H9 (cell line): ENCODE measurements at regions not wholly inside any gene's neighbourhood (a gene's known extent, or its start where the extent isn't known, plus 50 kb on each side); places are given as distances from the start of the nearest gene placed in this dataset.

Experiments used
- DNase-seq: peaks from one replicate; pipeline ENCODE4 v3.0.0-alpha.2; 2017
- H2AFZ ChIP-seq: one replicate; pipeline ENCODE4 v1.6.1; 2013; ENCODE audit warnings: mild to moderate bottlenecking, low read length, control low read depth, moderate library complexity
- H2AK5ac ChIP-seq: 2 replicates; pipeline ENCODE4 v1.6.1; 2013; ENCODE audit warnings: low read length, control low read depth, mixed read lengths; ENCODE audit not compliant: insufficient read length
- H2BK120ac ChIP-seq: one replicate; pipeline ENCODE4 v1.6.1; 2013; ENCODE audit warnings: low read depth, mild to moderate bottlenecking, low read length, control low read depth, inconsistent platforms; ENCODE audit not compliant: poor library complexity, severe bottlenecking
- H2BK12ac ChIP-seq: 2 replicates; pipeline ENCODE4 v1.6.1; 2013; ENCODE audit warnings: low read length, control low read depth, mixed read lengths, low read depth; ENCODE audit not compliant: insufficient read length
- H2BK15ac ChIP-seq: 2 replicates; pipeline ENCODE4 v1.6.1; 2013; ENCODE audit warnings: low read depth, low read length, control low read depth
- H2BK20ac ChIP-seq: one replicate; pipeline ENCODE4 v1.6.1; 2013; ENCODE audit warnings: low read depth, mild to moderate bottlenecking, low read length, control low read depth, inconsistent platforms; ENCODE audit not compliant: poor library complexity, severe bottlenecking
- H2BK5ac ChIP-seq: 2 replicates; pipeline ENCODE4 v1.6.1; 2013; ENCODE audit warnings: low read length, control low read depth, mixed read lengths; ENCODE audit not compliant: insufficient read length
- H3K14ac ChIP-seq: 2 replicates; pipeline ENCODE4 v1.6.1; 2013; ENCODE audit warnings: low read length, control low read depth; ENCODE audit not compliant: insufficient read depth
- H3K18ac ChIP-seq: 2 replicates; pipeline ENCODE4 v1.6.1; 2013; ENCODE audit warnings: low read depth, mild to moderate bottlenecking, mixed read lengths, low read length, control low read depth; ENCODE audit not compliant: insufficient read length
- H3K23ac ChIP-seq: 2 replicates; pipeline ENCODE4 v1.6.1; 2013; ENCODE audit warnings: low read length, control low read depth, mixed read lengths, low read depth; ENCODE audit not compliant: insufficient read length
- H3K23me2 ChIP-seq: 2 replicates; pipeline ENCODE4 v1.6.1; 2013; ENCODE audit warnings: low read depth, mild to moderate bottlenecking, mixed read lengths, low read length, control low read depth; ENCODE audit not compliant: insufficient read length, poor library complexity, severe bottlenecking
- H3K27ac ChIP-seq: 2 replicates; pipeline ENCODE4 v1.5.1; 2013; ENCODE audit warnings: low read length, control low read depth, mixed read lengths, low read depth; ENCODE audit not compliant: insufficient read length
- H3K27me3 ChIP-seq: 2 replicates; pipeline ENCODE4 v1.6.1; 2013; ENCODE audit warnings: low read length, control low read depth, inconsistent platforms; ENCODE audit not compliant: insufficient read depth
- H3K4ac ChIP-seq: 2 replicates; pipeline ENCODE4 v1.6.1; 2013; ENCODE audit warnings: low read depth, mild to moderate bottlenecking, control low read depth, inconsistent platforms, low read length, moderate library complexity
- H3K4me1 ChIP-seq: 2 replicates; pipeline ENCODE4 v1.6.1; 2013; ENCODE audit warnings: low read length, control low read depth, inconsistent platforms; ENCODE audit not compliant: insufficient read depth
- H3K4me2 ChIP-seq: 2 replicates; pipeline ENCODE4 v1.6.1; 2013; ENCODE audit warnings: low read length, control low read depth, mixed read lengths; ENCODE audit not compliant: insufficient read length, insufficient read depth
- H3K56ac ChIP-seq: 2 replicates; pipeline ENCODE4 v1.6.1; 2013; ENCODE audit warnings: low read depth, mild to moderate bottlenecking, mixed read lengths, low read length, control low read depth; ENCODE audit not compliant: insufficient read length
- H3K79me1 ChIP-seq: 2 replicates; pipeline ENCODE4 v1.6.1; 2013; ENCODE audit warnings: low read depth, mild to moderate bottlenecking, moderate library complexity, low read length, control low read depth, inconsistent platforms; ENCODE audit not compliant: insufficient read depth, poor library complexity, severe bottlenecking
- H3K79me2 ChIP-seq: 2 replicates; pipeline ENCODE4 v1.6.1; 2013; ENCODE audit warnings: low read length, control low read depth, inconsistent platforms; ENCODE audit not compliant: insufficient read depth
- H3K9ac ChIP-seq: 2 replicates; pipeline ENCODE4 v1.6.1; 2013; ENCODE audit warnings: low read length, control low read depth, mixed read lengths; ENCODE audit not compliant: insufficient read length; ENCODE audit errors: extremely low read depth
- H3K9me3 ChIP-seq: one replicate; pipeline ENCODE4 v1.6.1; 2013; ENCODE audit warnings: low read depth, low read length, inconsistent platforms; ENCODE audit not compliant: control insufficient read depth
- H3T11ph ChIP-seq: one replicate; pipeline ENCODE4 v1.6.1; 2013; ENCODE audit warnings: mild to moderate bottlenecking, low read length, control low read depth, inconsistent platforms
- H4K20me1 ChIP-seq: one replicate; pipeline ENCODE4 v1.6.1; 2013; ENCODE audit not compliant: control insufficient read depth, insufficient read length, insufficient read depth
- H4K5ac ChIP-seq: 2 replicates; pipeline ENCODE4 v1.6.1; 2013; ENCODE audit warnings: low read depth, mild to moderate bottlenecking, mixed read lengths, low read length, control low read depth; ENCODE audit not compliant: insufficient read length
- H4K8ac ChIP-seq: replicated peaks from 2 replicates; pipeline ENCODE4 v1.6.1; 2013; ENCODE audit warnings: low read length, control low read depth, mixed read lengths, low read depth; ENCODE audit not compliant: insufficient read length
- H4K91ac ChIP-seq: 2 replicates; pipeline ENCODE4 v1.6.1; 2013; ENCODE audit warnings: low read depth, mild to moderate bottlenecking, moderate library complexity, mixed read lengths, low read length, control low read depth; ENCODE audit not compliant: insufficient read length
- H3K27ac Mint-ChIP-seq, 3 experiments: 2 replicates in 2 of 3; 3 replicates in 1 of 3; pipeline ENCODE4 v1.8.0; 2020 to 2021; ENCODE audit warnings: mixed read lengths in 3 of 3, mild to moderate bottlenecking in 1 of 3, moderate library complexity in 1 of 3
- H3K27me3 Mint-ChIP-seq: 2 replicates; pipeline ENCODE4 v1.8.0; 2021; ENCODE audit warnings: low read depth, mild to moderate bottlenecking, moderate library complexity, mixed read lengths
- H3K36me3 Mint-ChIP-seq, 3 experiments: 2 replicates in 2 of 3; 3 replicates in 1 of 3; pipeline ENCODE4 v1.8.0; 2020 to 2021; ENCODE audit warnings: low read depth in 3 of 3, mixed read lengths in 3 of 3; ENCODE audit not compliant: insufficient read depth in 1 of 3
- H3K4me1 Mint-ChIP-seq, 2 experiments: 2 replicates each; pipeline ENCODE4 v1.8.0; 2020; ENCODE audit warnings: mixed read lengths in 2 of 2
- H3K4me3 Mint-ChIP-seq, 2 experiments: 2 replicates in 1 of 2; 3 replicates in 1 of 2; pipeline ENCODE4 v1.8.0; 2020 to 2021; ENCODE audit warnings: mild to moderate bottlenecking in 2 of 2, mixed read lengths in 2 of 2, moderate library complexity in 1 of 2
- H3K9me3 Mint-ChIP-seq, 2 experiments: 2 replicates in 1 of 2; 3 replicates in 1 of 2; pipeline ENCODE4 v1.8.0; 2020; ENCODE audit warnings: mild to moderate bottlenecking in 2 of 2, mixed read lengths in 2 of 2, moderate library complexity in 1 of 2
- WGBS: extraction: QIAGEN DNeasy Blood & Tissue Kit; methylation state at CpG from one replicate; pipeline ENCODE4 v1.1.7; 2013; ENCODE audit warnings: missing lambda C conversion rate, low lambda C conversion rate, mixed read lengths; ENCODE audit not compliant: insufficient read length; ENCODE audit errors: extremely low coverage; 5-methylcytosine and 5-hydroxymethylcytosine counted together
- TF ChIP-seq, protein P1 (sequence below): fragments of 200-600 bp; sonication (generic); conservative IDR thresholded peaks from 3 replicates; pipeline ENCODE4 v1.8.0; 2021; ENCODE audit warnings: antibody characterized with exemption, mild to moderate bottlenecking

DNA sequence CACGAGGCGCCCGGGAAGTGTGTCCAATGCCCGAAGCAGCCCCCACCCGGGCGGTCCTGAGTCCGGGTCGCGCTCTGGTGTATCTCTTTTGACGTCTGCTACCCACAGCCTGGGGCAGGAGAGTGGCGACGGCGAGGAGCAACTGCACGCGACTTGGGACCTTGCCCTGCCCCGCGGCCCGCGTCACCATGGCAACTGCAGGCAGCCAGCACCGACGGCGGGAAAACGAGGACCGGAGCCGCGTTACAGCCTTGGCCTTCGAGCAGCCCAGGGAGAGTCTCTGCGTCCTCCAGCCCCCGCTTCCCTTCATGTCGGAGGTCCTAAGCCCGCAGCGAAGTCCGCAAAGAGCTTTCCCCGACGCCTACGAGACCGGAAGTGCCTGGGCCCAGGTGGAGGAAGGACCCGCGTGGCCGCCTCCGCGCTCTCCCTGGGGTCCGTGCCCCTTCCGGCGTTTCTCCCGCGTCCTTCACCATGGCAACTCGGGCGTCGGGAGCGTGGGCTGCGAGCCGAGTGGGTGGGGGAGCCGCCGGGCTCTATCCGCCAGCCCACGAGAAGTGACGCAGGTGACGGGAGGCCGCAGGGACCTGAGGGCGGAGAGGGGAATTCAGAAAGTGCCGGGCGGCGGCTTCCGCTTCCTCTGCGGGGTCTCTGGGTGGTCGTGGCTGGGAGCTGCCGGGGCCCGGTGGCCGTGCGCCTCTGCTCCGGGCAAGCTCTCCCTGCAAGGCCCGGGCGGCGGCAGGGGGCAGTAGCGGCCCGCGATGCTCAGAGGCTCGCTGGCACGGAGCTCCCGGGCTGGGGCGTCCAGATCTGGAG lies 88.6 kb upstream of the TGM3 start:
- no peaks in the 10 kb centered on the region for H3K9me3 Mint-ChIP-seq
- H3K27me3 ChIP-seq: no peaks in the 10 kb centered on the region; the same call in 1 of the 2 replicates
- H3K14ac ChIP-seq: peak overlapping the region; percentile 93
- H3K4me1 ChIP-seq: no peaks in the 10 kb centered on the region
- no CpG with 5 or more reads among the region's 82 CpGs for WGBS
- H3K27ac Mint-ChIP-seq: no peak overlapping the region; a peak in 1 of 7 replicates
- peak overlapping the region; percentile 1 for H2AFZ ChIP-seq
- TF ChIP-seq, protein P1, sequence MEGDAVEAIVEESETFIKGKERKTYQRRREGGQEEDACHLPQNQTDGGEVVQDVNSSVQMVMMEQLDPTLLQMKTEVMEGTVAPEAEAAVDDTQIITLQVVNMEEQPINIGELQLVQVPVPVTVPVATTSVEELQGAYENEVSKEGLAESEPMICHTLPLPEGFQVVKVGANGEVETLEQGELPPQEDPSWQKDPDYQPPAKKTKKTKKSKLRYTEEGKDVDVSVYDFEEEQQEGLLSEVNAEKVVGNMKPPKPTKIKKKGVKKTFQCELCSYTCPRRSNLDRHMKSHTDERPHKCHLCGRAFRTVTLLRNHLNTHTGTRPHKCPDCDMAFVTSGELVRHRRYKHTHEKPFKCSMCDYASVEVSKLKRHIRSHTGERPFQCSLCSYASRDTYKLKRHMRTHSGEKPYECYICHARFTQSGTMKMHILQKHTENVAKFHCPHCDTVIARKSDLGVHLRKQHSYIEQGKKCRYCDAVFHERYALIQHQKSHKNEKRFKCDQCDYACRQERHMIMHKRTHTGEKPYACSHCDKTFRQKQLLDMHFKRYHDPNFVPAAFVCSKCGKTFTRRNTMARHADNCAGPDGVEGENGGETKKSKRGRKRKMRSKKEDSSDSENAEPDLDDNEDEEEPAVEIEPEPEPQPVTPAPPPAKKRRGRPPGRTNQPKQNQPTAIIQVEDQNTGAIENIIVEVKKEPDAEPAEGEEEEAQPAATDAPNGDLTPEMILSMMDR: peak; percentile 96
- H3K56ac ChIP-seq: no peak overlapping the region
- H3K79me2 ChIP-seq: no peaks in the 10 kb centered on the region
- no peak overlapping the region for H4K8ac ChIP-seq
- no peaks in the 10 kb centered on the region for H3K79me1 ChIP-seq
- no peaks in the 10 kb centered on the region for H3K9me3 ChIP-seq
- H2BK12ac ChIP-seq: peak overlapping the region; percentile 30
- no peaks in the 10 kb centered on the region for H4K20me1 ChIP-seq
- no peaks in the 10 kb centered on the region for H3K36me3 Mint-ChIP-seq
- no peak overlapping the region for H3K9ac ChIP-seq
- H3K18ac ChIP-seq: peak overlapping the region; percentile 61
- peak overlapping the region; percentile 93; the same call in 1 of the 2 replicates for H2BK15ac ChIP-seq
- no peak overlapping the region for H4K5ac ChIP-seq
- H2AK5ac ChIP-seq: no peak overlapping the region
- H4K91ac ChIP-seq: no peak overlapping the region
- no peak overlapping the region for H3K27ac ChIP-seq
- no peak overlapping the region for H2BK120ac ChIP-seq
- H3K4ac ChIP-seq: no peak overlapping the region
- H3K4me2 ChIP-seq: peak overlapping the region; percentile 83
- no peaks in the 10 kb centered on the region for H3K4me1 Mint-ChIP-seq
- no peak overlapping the region for H2BK20ac ChIP-seq
- H3K4me3 Mint-ChIP-seq: peak overlapping the region; percentile 77 to 83
- peaks cover 12% of the 10 kb centered on the region for H3K23me2 ChIP-seq
- peaks cover 73% of the 10 kb centered on the region for H3K27me3 Mint-ChIP-seq
- no peak overlapping the region for H2BK5ac ChIP-seq
- DNase-seq: peak; percentile 85
- H3T11ph ChIP-seq: no peak overlapping the region
- H3K23ac ChIP-seq: no peak overlapping the region
